GM06990 (cell line): ENCODE measurements at regions not wholly inside any gene's neighbourhood (a gene's known extent, or its start where the extent isn't known, plus 50 kb on each side); places are given as distances from the start of the nearest gene placed in this dataset.

Experiments used
- DNase-seq: peaks from one replicate; pipeline ENCODE4 v3.0.0-alpha.2; 2011; ENCODE audit not compliant: insufficient read length; ENCODE audit errors: extremely low read depth
- H3K27me3 ChIP-seq: replicated peaks from 2 replicates; pipeline ENCODE4 v1.6.0; 2011; ENCODE audit warnings: low read length; ENCODE audit not compliant: control insufficient read depth, insufficient read depth
- H3K36me3 ChIP-seq: 2 replicates; pipeline ENCODE4 v1.5.1; 2011; ENCODE audit warnings: low read length; ENCODE audit not compliant: control insufficient read depth, insufficient read depth
- H3K4me3 ChIP-seq: replicated peaks from 2 replicates; pipeline ENCODE4 v1.5.1; 2011; ENCODE audit warnings: low read depth, mild to moderate bottlenecking, control low read depth, low read length
- TF ChIP-seq, protein P1 (sequence below): IDR thresholded peaks from 2 replicates; pipeline ENCODE4 v1.5.1; 2011; ENCODE audit warnings: low read length, control low read depth, mild to moderate bottlenecking, inconsistent platforms; ENCODE audit not compliant: insufficient read depth, poor library complexity, severe bottlenecking

DNA sequence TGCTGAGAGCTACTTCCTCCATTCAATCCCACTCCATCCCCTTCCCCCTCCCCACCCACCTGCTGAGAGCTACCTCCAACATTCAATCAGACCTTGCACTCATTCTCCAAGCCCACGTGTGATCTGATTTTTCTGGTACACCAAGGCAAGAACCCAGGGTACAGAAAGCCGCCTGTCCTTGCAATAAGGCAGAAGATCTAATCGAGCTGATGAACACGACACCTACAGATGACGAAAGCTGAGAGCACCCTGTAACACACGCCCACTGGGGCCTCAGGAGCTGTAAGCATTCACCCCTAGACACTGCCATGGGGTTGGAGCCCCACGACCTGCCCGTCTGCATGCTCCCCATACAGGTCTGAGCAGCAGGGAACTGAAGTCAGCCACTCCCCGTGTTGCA, 58.3 kb downstream of the TRIML1 start:
- DNase-seq: no peak
- TF ChIP-seq, protein P1, sequence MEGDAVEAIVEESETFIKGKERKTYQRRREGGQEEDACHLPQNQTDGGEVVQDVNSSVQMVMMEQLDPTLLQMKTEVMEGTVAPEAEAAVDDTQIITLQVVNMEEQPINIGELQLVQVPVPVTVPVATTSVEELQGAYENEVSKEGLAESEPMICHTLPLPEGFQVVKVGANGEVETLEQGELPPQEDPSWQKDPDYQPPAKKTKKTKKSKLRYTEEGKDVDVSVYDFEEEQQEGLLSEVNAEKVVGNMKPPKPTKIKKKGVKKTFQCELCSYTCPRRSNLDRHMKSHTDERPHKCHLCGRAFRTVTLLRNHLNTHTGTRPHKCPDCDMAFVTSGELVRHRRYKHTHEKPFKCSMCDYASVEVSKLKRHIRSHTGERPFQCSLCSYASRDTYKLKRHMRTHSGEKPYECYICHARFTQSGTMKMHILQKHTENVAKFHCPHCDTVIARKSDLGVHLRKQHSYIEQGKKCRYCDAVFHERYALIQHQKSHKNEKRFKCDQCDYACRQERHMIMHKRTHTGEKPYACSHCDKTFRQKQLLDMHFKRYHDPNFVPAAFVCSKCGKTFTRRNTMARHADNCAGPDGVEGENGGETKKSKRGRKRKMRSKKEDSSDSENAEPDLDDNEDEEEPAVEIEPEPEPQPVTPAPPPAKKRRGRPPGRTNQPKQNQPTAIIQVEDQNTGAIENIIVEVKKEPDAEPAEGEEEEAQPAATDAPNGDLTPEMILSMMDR: no peak
- H3K4me3 ChIP-seq: no peak overlapping the region
- no peaks in the 10 kb centered on the region for H3K27me3 ChIP-seq
- no peaks in the 10 kb centered on the region for H3K36me3 ChIP-seq

DNA sequence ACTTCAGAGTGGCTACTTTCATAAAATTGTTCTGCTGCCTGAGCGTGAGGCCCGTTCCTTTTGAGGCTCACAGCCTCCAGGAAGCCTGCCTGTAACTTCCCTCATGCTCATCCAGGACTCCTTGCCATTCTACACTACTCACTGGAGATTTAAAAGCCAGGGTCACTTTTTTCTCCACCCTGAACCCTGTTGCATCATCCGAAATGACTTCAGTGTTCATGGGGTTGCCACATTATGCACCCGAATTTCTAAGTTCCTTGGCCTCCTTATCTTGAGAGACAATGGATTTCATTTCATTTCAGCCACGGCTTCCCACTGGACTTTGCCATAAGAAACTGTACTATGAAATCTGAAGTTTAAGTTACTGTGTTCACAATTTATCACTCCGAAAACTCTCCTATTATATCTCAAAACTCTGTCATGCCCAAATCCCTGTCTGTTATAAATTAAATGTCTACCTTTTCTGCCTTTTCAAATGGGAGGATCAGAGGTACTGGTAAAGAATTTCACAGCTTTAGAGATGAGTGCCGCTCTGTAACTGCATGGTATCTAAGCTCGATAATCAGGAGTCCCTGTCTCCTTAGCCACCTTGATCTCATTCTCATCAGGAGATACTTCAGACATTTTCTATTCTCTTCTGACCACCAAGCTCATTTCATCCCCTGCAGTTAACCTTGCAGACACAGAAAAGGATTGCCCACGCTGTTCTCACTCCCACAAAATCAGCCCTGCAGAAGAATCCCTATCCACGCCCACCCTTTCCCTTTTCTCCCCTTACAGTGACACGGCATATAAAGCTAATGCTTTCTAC, 59.9 kb downstream of the TRIML1 start:
- TF ChIP-seq, protein P1: no peak
- no peak overlapping the region for H3K4me3 ChIP-seq
- no peaks in the 10 kb centered on the region for H3K27me3 ChIP-seq
- no peak for DNase-seq
- no peaks in the 10 kb centered on the region for H3K36me3 ChIP-seq

DNA sequence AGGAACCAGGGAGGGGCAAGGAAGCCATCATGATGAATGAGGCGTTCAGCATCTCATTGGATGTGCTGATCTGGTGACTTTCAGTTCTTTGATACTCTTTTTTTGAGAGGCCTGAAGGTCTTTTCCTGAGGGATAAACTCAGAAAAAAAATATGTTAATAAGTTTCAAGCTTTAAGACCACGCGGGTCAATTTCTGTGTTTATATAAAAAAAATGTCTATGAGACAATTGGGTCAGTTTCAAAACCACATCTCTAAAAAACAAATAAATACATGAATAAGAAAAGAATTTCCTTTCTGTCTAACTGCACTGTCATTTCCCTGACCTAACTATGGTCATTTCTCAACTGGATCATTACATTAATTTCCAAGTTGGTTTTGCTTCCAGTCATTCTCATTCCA, 62.6 kb downstream of the TRIML1 start:
- no peaks in the 10 kb centered on the region for H3K36me3 ChIP-seq
- H3K4me3 ChIP-seq: no peak overlapping the region
- no peak for DNase-seq
- TF ChIP-seq, protein P1: no peak
- no peaks in the 10 kb centered on the region for H3K27me3 ChIP-seq

GRCh38 chr4:188206783-188207182, 67.5 kb downstream of the TRIML1 start:
- no peak overlapping the region for H3K4me3 ChIP-seq
- TF ChIP-seq, protein P1: no peak
- DNase-seq: no peak
- no peaks in the 10 kb centered on the region for H3K36me3 ChIP-seq
- H3K27me3 ChIP-seq: no peaks in the 10 kb centered on the region

DNA sequence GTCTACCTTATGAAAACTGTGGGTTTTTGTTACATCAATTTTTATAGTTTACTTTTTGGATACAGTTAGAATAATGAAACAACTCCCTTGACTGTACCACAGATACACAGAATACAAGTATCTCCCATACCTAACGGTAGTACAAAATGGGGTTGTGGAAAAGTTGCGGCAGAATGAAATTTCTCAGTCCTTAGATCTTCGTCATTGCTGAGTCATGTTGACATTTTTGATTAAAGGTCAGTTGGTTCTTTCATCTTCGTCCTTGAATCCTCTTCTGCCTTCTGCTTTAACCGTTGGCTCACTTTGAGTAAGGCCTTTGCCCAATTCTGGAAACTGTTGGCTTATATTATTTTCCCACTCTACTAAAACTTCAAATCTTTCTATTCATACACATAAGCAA, 75.6 kb downstream of the TRIML1 start:
- Histone ChIP-seq H3K27me3 (no peaks in the 10 kb centered on the region), H3K4me3 (no peak overlapping the region), H3K36me3 (no peaks in the 10 kb centered on the region)
- TF ChIP-seq, protein P1: no peak
- no peak for DNase-seq
